ENCODE measurements at regions not wholly inside any gene's neighbourhood (a gene's known extent, or its start where the extent isn't known, plus 50 kb on each side); places are given as distances from the start of the nearest gene placed in this dataset.

DNA sequence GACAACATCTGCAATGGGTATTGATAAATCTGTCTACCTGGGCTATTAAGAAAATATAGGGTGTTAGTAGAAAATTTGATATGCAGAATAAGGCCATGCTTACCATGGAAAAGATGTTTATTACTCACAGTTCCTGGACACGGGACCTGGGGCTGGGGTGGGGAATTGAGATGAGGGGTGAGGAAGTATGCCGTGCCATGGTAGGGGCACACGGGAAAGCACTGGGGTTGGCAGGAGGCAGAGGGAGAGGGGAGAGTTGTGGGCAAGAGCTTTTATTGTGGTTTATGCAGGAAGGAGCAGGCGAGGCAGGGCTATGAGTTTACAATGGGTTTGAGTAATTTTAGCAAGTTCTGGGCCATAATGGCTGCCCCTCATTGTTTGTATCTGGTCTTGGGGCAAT, 493.8 kb downstream of the SIPA1L2 start:
- TF ChIP-seq, protein P1, sequence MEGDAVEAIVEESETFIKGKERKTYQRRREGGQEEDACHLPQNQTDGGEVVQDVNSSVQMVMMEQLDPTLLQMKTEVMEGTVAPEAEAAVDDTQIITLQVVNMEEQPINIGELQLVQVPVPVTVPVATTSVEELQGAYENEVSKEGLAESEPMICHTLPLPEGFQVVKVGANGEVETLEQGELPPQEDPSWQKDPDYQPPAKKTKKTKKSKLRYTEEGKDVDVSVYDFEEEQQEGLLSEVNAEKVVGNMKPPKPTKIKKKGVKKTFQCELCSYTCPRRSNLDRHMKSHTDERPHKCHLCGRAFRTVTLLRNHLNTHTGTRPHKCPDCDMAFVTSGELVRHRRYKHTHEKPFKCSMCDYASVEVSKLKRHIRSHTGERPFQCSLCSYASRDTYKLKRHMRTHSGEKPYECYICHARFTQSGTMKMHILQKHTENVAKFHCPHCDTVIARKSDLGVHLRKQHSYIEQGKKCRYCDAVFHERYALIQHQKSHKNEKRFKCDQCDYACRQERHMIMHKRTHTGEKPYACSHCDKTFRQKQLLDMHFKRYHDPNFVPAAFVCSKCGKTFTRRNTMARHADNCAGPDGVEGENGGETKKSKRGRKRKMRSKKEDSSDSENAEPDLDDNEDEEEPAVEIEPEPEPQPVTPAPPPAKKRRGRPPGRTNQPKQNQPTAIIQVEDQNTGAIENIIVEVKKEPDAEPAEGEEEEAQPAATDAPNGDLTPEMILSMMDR (IDR thresholded peaks at IDR 0.05) = no peak
- TF ChIP-seq POLR2A (IDR thresholded peaks at IDR 0.05) = no peak
